ENCODE measurements at regions not wholly inside any gene's neighbourhood (a gene's known extent, or its start where the extent isn't known, plus 50 kb on each side); places are given as distances from the start of the nearest gene placed in this dataset.

GRCh38 chr12:107955966-107956643, 173.0 kb upstream of the WSCD2 start:
- TF ChIP-seq USF2 (IDR thresholded peaks at IDR 0.05; ENCODE audit: borderline replicate concordance, low read depth, low read length) (no peak), CTCF (IDR thresholded peaks at IDR 0.05) (no peak), JUND (IDR thresholded peaks at IDR 0.05) (no peak), RAD21 (IDR thresholded peaks at IDR 0.05; ENCODE audit: low read length) (no peak), TEAD4 (IDR thresholded peaks at IDR 0.05; ENCODE audit: borderline replicate concordance, insufficient read depth) (no peak), MXI1 (IDR thresholded peaks at IDR 0.05; ENCODE audit: low read depth, low read length) (no peak), USF1 (IDR thresholded peaks at IDR 0.05; ENCODE audit: borderline replicate concordance, low read depth) (no peak), CHD2 (IDR thresholded peaks at IDR 0.05; ENCODE audit: low read length, partially characterized antibody) (no peak), EP300 (IDR thresholded peaks at IDR 0.05; ENCODE audit: borderline replicate concordance in 1 of 2, low read depth in 1 of 2, low read length in 1 of 2) (no peak), REST (IDR thresholded peaks at IDR 0.05; ENCODE audit: low read depth, low read length) (no peak), RXRA (IDR thresholded peaks at IDR 0.05; ENCODE audit: borderline replicate concordance, low read depth) (no peak), POLR2AphosphoS5 (IDR thresholded peaks at IDR 0.05; ENCODE audit: low read depth, low read length) (no peak), TAF1 (IDR thresholded peaks at IDR 0.05; ENCODE audit: borderline replicate concordance, low read depth, low read length) (no peak)

Measured in SK-N-SH (cell line).